Left lung (tissue), 4 donors: ENCODE measurements at regions not wholly inside any gene's neighbourhood (a gene's known extent, or its start where the extent isn't known, plus 50 kb on each side); places are given as distances from the start of the nearest gene placed in this dataset.

Source experiments
- ATAC-seq: fragments of 200-7000 bp; cut with Tn5 transposase; one replicate; pipeline ENCODE4 v1.9.1; 2020; ENCODE audit warnings: moderate library complexity
- DNase-seq, 4 donors: peaks; one replicate each; pipeline ENCODE4 v3.0.0-alpha.2; 2013 to 2020
- H3K27ac ChIP-seq, 2 donors: fragments of 200-600 bp; sonication (generic) in 1 of 2; one replicate each; pipeline versions ENCODE4 v1.5.0 to v1.8.0; 2020 to 2021
- H3K27me3 ChIP-seq, 2 donors: fragments of 200-600 bp; sonication (generic) in 1 of 2; one replicate each; pipeline versions ENCODE4 v1.5.0 to v1.8.0; 2020 to 2021
- H3K36me3 ChIP-seq, 2 donors: fragments of 200-600 bp; sonication (generic) in 1 of 2; one replicate each; pipeline versions ENCODE4 v1.5.0 to v1.8.0; 2020 to 2021
- H3K4me1 ChIP-seq, 2 donors: fragments of 200-600 bp; one replicate each; pipeline ENCODE4 v1.8.0; 2021
- H3K4me3 ChIP-seq, 2 donors: fragments of 200-600 bp; sonication (generic) in 1 of 2; one replicate each; pipeline versions ENCODE4 v1.5.0 to v1.8.0; 2020 to 2021; ENCODE audit warnings: mild to moderate bottlenecking in 1 of 2
- H3K9me3 ChIP-seq, 2 donors: fragments of 200-600 bp; sonication (generic) in 1 of 2; one replicate each; pipeline versions ENCODE4 v1.5.0 to v1.8.0; 2020 to 2021
- intact Hi-C, 2 donors: fragments of 100-400 bp; cut with DNase I; formaldehyde crosslinking; loops; one replicate each; pipeline versions ENCODE4 v1.11.2 to v1.14.2; 2022
- TF ChIP-seq, protein P1 (sequence below), 2 donors: fragments of 200-600 bp; sonication (generic) in 1 of 2; IDR thresholded peaks; one replicate each; pipeline versions ENCODE4 v1.5.0 to v1.8.0; 2021; ENCODE audit warnings: antibody characterized with exemption in 2 of 2
- donor health status: DM: no; HTN: yes; CAD: no.
- donor health status: DM: no; HTN: no; CAD: no.

DNA sequence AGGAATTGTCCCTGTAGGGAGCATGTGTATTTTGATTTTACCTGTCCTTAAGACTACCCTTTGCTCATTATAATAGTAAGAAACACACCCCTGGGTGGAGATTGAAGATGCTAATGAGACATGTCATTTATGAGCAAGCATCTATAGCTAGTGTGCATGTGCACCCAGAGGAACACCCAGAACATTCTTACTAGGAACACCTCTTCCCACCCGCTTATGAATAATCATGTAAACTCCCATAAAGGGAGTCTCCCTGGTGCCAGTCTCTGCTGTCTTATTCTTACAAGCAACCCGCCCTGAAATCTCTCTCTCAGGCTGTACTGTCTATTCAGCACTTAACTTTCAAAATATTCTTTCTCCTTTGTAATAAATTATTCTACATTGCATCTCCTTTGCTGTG lies 1227.3 kb downstream of the ROBO1 start:
- H3K4me3 ChIP-seq = no peak overlapping the region
- DNase-seq = no peak
- no peaks in the 10 kb centered on the region for H3K27me3 ChIP-seq
- no peak overlapping the region for H3K27ac ChIP-seq
- ATAC-seq = no peak
- H3K9me3 ChIP-seq = peaks cover 0 to 2% of the 10 kb centered on the region in 2 donors
- intact Hi-C loops = no loop called here
- TF ChIP-seq, protein P1, sequence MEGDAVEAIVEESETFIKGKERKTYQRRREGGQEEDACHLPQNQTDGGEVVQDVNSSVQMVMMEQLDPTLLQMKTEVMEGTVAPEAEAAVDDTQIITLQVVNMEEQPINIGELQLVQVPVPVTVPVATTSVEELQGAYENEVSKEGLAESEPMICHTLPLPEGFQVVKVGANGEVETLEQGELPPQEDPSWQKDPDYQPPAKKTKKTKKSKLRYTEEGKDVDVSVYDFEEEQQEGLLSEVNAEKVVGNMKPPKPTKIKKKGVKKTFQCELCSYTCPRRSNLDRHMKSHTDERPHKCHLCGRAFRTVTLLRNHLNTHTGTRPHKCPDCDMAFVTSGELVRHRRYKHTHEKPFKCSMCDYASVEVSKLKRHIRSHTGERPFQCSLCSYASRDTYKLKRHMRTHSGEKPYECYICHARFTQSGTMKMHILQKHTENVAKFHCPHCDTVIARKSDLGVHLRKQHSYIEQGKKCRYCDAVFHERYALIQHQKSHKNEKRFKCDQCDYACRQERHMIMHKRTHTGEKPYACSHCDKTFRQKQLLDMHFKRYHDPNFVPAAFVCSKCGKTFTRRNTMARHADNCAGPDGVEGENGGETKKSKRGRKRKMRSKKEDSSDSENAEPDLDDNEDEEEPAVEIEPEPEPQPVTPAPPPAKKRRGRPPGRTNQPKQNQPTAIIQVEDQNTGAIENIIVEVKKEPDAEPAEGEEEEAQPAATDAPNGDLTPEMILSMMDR (IDR thresholded peaks at IDR 0.05) = no peak
- no peaks in the 10 kb centered on the region for H3K4me1 ChIP-seq
- H3K36me3 ChIP-seq = no peaks in the 10 kb centered on the region

DNA sequence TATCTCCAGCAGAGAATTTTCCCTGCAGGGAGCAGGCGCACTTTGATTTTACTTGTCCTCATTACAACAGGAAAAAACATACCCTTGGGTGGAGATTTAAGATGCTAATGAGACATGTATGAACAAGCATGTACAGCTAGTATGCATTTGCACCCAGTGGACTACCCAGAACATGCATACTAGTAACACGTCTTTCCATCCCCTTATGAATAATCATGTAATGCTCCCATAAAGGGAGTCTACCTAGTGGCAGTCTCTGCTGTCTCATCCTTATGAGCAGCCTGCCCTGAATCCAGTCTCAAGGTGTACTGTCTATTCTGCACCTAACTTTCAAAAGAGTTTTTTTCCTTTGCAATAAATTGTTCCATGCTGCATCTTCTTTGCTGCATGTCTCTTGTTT lies 1222.0 kb downstream of the ROBO1 start:
- Histone ChIP-seq H3K9me3 (no peaks in the 10 kb centered on the region), H3K27me3 (no peaks in the 10 kb centered on the region), H3K36me3 (no peaks in the 10 kb centered on the region), H3K27ac (no peak overlapping the region), H3K4me1 (no peaks in the 10 kb centered on the region), H3K4me3 (no peak overlapping the region)
- DNase-seq (no peak), ATAC-seq (no peak)
- intact Hi-C loops = no loop called here
- TF ChIP-seq, protein P1 (IDR thresholded peaks at IDR 0.05) = no peak
